SKM-1 treated with dmso at 0.1 percent for 144 hours (cell line): ENCODE measurements at regions not wholly inside any gene's neighbourhood (a gene's known extent, or its start where the extent isn't known, plus 50 kb on each side); places are given as distances from the start of the nearest gene placed in this dataset.

Source experiments
- DNase-seq: peaks from one replicate; lab custom pipeline; 2025; ENCODE audit not compliant: unreplicated experiment; lab: John Stamatoyannopoulos, UW

DNA sequence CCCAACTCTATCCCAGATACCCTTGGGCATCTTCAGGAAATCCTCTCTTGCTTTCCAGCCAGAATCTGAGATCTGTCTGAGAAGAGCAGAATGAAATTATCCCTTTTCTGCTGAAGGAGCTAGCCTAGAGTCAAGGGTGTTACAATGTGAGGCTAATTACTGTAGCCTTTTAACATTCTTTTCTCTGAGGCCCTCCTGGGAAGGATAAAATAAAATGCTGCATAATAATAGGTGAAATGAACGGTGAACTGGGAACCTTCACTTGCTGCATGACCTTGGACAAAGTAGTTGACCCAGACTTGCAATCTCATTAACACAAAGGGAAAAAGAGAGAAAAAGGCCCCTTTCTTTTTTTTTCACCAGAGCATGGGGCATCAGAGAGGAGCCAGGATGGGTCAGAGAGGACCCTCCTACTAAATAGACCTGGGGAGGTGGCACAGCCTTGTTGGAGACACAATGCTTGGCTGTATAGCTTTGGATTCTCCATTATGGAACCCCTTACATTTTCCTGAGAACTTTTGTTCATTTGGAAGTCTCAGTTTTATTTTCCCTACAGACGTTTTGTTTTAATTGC lies 137.0 kb upstream of the LIPC start:
- DNase-seq = no peak

DNA sequence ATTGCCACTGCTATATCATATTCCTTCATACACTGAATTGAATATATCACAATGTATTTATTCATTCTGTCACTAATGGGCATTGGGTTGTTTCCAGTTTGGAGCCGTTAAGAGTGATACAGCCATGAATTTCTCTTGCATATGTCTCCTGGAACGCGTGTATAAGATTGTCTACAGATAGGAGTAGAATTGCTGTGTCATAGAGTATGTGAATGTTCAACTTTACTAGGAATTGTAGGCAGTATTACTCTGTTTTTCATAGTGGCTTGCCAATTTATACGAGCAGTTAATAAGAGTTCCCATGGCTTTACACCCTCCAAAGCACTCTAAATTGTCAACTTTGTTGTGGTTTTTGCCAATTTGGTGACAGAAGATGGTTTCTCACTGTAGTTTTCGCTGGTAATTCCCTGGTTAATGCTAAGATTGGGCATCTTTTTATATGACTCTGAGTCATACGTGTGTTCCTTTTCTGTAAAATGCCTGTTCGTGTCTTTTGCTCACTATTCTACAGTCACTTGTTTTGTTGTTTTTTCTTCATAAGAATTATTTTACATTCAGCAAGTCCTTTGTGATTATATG lies 136.1 kb upstream of the LIPC start:
- DNase-seq = no peak

DNA sequence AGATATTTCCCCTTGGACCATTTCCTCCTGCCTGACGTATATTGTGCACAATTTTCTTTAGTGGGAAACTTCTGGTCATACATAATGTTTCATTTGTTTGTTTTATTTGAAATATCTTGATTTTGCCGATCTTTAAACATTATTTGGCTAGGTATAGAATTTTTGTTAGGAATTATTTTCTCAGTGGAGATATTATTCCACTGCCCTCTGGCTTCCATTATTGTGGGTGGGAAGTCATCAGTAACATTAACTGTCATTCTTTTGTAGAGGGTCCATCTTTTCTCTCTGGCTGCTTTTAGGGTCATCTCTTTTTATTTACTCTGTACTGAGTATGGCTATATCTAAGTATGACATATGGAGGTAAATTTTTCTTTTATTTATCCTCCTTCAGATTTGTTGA lies 135.5 kb upstream of the LIPC start:
- no peak for DNase-seq

DNA sequence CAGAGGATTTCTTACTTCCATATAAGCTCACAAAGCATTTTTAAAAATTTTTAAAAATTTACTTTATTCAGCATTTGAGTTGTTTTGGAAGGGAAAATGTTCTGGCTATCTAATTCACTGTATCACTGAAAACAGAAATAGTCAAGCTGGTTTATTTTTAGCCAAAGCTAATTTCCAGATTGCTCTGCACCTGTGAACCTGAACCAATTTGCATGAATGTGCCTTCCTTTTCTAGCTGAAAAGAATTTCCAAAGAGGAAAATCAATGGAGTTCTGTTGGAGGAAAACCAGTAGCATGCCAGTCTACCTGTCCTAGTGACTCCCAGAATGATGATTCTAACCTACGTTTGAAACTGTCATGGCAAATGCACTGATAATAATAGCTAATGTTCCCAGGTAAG lies 134.2 kb upstream of the LIPC start:
- DNase-seq = no peak

DNA sequence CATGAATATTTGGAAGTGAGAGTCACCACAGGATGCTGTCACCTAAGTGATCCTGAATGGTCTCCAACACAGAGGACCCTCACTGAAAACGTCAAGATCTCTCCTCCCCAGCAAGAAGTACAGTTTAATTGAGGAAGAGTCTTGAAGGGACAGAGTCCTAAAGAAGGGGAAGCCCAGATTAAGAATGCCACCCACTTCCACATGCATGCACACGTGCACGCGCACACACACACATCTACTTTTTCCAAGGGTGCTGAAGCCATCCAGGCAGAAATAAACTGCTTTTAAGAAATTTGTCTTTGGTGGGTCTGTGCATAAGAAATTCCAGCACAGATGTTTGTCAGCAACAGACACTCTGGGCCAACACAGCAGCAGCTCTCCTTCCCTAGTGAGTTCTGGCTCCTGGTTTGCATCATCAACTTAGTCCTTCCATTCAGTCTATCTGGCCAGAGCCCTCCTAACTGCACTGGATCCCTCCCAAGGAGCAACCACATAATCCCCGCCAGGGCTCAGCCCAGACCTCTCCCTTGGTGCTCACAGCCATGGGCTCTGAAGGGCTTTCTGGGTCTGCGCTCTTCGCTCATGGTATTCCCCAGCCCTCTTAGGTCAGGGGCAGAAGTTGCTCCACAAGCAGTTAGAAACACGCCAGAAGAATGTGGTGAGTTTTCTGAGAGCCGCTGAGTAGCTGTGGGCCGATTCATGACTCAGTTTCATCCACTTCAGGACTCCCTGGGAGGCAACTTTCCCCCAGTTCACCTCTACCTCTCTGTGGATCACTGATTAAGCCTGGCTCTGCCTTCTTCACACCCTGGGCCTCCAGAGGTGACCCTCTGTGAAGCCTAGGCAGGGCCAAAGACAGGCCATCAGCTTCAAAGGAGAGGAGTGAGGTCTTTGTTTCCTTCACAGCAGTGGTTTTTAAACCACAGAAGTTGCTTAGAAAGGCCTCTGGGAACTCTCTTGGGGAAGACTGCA lies 132.6 kb upstream of the LIPC start:
- no peak for DNase-seq

DNA sequence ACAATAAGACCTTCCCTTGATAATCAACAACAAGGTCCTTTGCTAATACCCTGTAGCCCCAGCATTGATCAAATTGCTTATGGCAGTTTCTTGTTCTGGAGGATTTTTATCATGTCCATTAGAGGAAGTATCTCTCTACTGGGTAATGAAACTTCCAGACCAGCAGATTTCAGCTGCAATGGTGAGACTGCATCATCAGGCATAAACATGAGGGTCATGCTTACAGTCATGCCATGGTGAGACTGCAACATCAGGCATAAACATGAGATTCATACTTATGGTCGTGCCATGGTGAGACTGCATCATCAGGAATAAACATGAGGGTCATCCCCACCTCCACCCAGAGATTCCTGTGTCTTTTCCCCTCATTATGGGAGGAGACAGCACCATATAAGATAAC lies 129.0 kb upstream of the LIPC start:
- DNase-seq = no peak

DNA sequence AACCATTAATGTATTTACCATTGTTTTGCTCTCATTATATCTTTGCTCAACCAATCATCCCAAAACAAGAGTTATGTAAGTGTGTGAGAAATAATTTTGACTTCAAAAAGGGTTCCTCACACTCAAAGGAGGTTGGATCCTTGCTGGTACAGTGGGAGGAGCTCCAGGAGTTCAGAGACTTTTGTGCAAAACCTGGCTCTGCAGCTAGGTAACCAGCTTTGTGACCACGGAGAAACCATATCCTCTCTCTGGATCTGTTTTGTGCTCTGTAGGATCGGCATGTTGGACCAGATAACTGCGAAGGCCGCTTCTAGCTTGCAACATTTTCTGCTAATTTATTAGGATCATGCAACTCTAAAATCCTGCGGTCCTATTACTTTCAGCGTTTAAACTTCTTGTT lies 128.6 kb upstream of the LIPC start:
- no peak for DNase-seq

DNA sequence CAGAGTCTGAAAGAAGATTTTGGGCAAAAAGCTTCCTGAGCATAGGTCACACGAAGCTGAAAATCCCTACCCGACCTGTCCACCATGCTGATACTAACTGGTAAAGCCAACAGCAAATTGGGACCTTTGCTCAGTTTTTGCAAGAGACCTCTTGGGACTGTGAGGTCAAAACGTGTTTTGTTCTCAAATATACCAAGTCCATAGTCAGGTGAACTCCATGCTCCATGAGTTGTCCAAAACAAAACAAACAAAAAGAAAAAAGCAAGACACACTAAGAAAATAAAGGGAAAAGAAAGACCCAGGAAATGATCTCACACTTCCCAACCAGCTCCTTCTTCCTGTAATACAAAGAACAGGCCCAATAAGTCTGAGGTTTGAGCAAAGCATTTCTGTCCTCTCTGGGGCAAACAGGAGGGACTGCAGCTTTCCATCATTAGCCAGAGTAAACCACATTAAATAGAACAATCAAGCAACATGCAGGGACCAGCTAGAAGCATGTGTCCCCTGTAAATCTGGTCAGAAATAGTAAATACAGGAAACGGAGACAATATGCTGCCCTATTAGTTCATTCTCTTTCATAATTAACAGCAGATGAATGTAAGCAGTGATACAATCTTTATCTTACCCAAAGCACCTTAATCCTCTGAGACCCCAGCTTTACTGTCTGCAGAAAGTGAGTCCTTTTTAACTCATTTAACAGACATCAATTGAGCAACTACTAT lies 125.0 kb upstream of the LIPC start:
- no peak for DNase-seq

DNA sequence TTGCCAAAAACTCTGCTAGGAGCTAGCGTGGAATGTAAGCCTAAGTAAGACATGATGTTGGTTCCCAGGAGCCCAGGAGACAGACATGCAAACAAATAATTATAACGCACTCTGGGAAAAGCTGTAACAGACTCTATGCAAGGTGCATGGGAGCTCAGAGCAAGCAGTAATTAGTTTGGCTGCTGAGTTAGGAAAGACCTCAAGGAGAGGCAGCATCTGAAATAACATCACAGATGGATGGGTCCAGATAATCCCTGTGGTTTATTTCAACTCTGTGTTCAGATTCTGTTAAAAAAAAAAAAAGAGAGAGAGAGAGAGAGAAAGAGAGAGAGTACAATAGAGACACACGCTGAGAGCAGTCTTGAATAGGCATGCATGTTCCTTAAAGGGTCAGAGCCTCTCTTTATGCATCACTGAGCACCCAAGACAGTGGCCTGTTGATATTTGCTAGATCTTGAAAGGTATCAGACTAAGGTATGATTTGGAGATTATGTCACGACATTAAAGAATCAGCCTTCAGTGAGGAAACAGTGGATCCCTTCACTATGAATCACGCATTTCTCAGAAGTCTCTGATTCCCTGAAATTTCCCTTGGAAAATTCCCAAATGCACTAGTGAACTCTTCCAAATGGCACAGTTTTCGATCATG lies 124.4 kb upstream of the LIPC start:
- DNase-seq = no peak

DNA sequence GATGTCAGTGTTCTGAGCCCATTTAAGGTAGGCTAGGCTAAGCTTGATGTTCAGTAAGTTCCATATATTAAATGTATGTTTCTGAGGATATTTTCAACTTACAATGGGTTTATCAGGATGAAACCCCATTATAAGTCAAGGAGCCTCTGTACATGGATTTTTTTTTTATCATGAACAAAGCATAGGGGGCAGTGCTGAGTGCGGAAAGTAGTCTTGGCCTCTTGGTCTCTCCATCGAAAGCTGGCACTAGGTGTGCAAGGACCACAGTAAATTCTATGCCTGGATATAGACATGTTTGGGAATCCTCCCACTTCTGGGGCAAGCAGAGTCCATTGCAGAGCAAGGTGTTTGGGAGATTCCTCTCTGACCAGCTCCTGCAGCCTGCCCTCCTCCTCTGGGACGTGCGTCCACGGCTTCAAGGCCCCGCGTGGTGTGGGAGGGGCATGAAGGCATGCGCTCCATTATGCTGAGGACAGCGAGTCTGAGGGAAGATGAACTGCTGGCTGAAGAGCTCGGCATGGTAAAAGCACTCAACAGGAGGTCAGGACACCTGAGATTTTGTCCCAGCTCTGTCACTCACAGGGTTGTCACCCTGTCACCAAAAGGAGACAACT lies 122.9 kb upstream of the LIPC start:
- DNase-seq = no peak

DNA sequence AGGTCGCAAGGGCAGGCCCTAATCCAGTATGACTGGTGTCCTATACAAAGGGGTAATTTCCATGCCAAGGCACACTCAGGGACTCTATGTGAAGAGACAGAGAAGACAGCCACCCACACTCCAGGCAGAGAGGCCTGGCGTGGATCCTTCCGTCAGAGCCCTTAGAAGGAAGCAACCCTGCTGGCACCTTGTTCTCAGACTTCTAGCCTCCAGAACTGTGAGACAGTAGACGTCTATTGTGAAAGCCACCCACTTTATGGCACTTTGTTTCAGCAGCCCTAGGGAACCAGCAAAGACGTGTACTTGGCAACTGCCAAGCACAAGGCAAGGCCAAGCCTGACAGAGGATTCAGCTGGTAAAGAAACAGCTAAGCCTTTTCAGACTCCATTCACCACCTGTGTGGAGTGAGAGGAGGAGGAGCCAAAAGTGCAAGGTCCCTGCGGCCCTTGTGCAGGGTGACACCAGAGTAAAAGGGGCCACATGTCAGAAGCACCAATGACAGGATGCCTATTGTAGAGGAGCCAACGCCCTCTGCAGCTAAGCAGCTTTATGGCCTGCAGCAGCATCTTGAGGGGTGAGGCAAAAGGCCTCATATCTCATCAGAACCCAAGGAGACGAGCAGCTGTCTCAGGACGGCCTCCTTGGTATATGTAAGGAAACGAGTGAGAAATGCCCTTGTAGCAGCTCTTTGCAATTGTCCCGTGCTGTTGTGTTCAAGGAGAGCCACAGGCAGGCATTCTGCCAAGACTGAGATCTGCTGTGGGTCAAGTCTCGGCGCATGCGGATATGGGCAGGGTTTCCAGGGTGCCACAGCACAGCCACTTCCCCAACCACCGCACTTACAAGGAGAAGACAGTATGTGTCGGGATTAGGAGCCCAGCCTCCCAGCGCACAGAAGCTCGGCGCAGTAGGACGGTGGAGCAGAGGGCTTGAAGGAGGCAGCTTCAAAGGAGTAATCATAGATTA lies 121.5 kb upstream of the LIPC start:
- DNase-seq = no peak

DNA sequence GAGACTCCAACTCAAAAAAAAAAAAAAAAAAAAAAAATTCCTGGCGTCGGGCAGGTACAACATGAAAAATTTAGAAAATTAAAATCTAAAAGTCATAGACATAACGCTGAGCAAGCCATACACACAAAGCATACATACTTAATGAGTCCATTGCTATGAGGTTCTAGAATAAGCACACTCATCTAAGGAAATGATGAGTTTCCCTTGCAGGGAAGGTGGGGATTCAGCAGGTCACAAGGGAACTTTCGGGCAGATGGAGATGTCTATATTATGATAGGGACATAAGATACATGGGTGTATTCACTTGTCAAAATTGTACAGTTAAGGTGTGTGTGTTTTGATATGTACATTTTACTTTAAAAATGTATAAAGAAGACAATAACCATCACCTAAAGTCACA lies 120.2 kb upstream of the LIPC start:
- no peak for DNase-seq

DNA sequence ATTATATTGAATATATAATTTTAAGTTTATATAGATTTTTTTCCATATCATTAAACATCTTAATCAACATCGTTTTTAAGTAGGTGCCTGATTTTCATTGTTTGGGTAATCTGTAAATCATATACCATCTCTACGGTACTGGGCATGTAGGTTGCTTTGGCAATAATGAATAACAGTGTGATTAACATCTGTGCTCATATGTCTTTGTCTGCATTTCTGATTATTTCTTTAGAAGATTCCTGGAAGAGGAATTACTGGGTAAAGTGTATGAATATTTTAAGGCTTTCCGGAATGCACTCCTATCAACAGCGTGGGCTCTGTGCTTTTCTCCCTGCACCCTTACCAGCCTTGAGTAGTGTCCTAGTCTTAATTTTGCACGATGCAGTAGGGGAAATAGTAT lies 119.8 kb upstream of the LIPC start:
- DNase-seq = no peak

DNA sequence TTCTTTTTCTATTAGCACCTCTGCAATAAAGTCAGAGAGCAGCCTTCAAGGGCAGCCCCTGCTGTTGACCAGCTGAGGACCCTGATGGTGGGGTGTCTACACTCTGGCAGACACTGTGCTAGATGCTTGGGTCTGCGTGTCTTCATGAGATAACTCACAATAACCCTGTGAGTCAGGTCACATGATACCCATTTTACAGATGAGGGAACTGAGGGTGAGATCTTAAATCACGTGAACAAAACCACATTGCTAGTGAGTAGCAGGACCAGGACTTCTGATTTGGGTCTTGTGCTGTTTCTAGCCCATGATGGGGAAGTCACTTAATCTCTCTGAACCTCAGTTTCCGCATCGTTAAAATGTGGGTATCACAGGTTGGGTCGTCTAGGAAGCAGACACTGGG lies 118.5 kb upstream of the LIPC start:
- DNase-seq = no peak

DNA sequence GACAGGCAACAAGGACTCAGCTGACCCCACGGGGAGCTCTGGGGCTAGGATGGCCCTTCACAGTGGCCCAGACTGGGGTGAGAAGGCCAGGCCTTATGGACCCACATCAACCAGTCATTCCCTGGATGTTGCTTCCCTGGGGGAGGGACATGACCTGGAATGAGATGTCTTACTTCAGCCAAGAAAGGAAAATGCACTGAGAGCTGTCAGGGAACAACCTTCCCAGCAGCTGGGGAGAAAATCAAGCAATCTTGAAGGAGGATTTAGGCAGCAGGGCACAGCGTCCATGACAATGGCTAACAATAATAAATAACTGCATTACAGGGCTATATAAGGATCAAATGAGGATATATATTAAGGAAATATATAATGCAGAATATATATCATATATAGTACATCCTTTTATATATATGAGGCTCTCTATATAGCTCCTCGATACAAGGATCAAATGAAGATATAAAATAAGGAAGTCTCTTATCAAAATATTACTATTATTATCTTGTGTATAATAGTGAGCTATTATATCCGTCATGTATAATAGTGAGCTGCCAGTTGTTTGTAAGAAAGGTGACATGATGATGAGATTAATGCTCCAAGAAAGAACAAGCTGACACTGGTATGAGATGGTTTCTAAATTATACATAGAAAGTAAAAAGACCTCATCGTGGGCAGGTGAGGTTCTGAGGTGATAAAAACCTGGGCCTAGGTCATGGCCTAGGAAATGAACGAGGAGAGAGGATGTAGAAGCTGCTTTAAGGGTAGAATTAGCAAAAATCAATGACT lies 117.8 kb upstream of the LIPC start:
- DNase-seq = no peak

DNA sequence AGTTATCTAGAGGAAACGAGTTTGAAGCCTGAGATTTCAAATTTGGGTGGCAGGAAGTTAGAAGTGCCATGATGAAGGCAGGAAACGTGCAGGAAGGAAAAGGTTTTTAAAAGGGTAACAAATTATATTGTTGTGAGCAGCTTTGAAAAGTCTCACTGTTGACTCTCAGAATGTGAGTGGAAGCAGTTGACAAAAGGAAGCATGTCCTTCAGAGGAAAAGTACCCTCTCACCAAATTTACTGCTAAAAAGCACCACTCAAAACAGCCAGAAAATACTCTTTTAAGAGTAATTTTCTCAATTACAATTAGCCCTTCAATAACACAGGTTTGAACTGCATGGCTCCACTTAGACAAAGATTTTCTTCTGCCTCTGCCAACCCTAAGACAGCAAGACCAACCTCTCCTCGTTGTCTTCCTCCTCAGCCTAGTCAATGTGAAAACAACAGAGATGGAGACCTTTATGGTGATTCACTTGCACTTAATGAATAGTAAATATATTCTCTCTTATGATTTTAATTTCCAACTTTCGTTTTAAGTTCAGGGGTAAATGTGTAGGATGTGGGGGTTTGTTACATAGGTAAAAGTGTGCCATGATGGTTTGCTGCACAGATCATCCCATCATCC lies 117.1 kb upstream of the LIPC start:
- DNase-seq = no peak

DNA sequence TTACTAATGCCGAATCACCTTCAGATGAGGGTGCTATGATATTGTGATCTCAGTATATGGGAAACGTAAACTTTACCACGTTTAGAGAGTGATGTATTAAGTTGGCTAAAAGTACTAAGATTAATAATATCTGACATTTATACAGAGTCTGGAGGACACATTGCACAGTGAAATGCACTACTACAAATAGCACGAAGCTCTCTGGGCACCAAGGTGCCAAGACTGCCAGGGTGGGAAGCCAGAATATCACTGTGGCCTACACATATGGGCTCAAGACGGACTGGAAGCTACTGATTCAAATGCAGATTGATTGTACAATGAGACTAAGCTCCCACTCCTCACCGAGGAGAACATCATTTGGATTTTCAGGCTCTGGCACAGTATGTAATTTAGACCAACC lies 113.3 kb upstream of the LIPC start:
- no peak for DNase-seq

DNA sequence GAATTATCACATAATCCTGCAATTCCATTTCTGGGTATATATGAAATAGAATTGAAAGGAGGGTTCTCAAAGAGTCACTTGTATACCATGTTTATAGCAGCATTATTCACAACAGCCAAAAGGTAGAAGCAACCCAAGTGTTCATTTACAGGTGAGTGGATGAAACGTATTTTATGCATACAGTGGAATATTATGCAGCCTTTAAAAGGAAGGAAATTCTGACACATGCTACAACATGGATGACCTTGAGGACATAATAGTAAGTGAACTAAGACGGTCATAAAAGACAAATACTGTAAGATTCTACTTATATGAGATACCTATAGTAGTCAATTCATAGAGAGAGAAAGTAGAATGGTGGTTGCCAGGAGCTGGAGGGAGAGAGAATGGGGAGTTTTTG lies 110.8 kb upstream of the LIPC start:
- DNase-seq = no peak
